ENCODE measurements at regions not wholly inside any gene's neighbourhood (a gene's known extent, or its start where the extent isn't known, plus 50 kb on each side); places are given as distances from the start of the nearest gene placed in this dataset.

- TF ChIP-seq, protein P1, sequence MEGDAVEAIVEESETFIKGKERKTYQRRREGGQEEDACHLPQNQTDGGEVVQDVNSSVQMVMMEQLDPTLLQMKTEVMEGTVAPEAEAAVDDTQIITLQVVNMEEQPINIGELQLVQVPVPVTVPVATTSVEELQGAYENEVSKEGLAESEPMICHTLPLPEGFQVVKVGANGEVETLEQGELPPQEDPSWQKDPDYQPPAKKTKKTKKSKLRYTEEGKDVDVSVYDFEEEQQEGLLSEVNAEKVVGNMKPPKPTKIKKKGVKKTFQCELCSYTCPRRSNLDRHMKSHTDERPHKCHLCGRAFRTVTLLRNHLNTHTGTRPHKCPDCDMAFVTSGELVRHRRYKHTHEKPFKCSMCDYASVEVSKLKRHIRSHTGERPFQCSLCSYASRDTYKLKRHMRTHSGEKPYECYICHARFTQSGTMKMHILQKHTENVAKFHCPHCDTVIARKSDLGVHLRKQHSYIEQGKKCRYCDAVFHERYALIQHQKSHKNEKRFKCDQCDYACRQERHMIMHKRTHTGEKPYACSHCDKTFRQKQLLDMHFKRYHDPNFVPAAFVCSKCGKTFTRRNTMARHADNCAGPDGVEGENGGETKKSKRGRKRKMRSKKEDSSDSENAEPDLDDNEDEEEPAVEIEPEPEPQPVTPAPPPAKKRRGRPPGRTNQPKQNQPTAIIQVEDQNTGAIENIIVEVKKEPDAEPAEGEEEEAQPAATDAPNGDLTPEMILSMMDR (IDR thresholded peaks at IDR 0.05; ENCODE audit: insufficient read depth, low read depth, low read length) = no peak
- no peak for DNase-seq (ENCODE audit: low read depth)
- Histone ChIP-seq H3K27me3 (ENCODE audit: control insufficient read depth, insufficient read depth, low read length) (peaks cover 4% of the 10 kb centered on the region), H3K4me3 (ENCODE audit: low read depth, low read length) (no peak overlapping the region), H3K36me3 (ENCODE audit: control insufficient read depth, insufficient read depth, low read length) (no peaks in the 10 kb centered on the region)
- CTCF ChIA-PET = interaction anchor here (1.0 kb wide), 1 partner anchor 12 kb away, joined by 3 read pairs; no protein-coding TSS in a partner anchor
- POLR2A ChIA-PET = no interaction called here
These were observed 118.3 kb upstream of the CD82 start for GRCh38 chr11:44446996-44447771.

DNA sequence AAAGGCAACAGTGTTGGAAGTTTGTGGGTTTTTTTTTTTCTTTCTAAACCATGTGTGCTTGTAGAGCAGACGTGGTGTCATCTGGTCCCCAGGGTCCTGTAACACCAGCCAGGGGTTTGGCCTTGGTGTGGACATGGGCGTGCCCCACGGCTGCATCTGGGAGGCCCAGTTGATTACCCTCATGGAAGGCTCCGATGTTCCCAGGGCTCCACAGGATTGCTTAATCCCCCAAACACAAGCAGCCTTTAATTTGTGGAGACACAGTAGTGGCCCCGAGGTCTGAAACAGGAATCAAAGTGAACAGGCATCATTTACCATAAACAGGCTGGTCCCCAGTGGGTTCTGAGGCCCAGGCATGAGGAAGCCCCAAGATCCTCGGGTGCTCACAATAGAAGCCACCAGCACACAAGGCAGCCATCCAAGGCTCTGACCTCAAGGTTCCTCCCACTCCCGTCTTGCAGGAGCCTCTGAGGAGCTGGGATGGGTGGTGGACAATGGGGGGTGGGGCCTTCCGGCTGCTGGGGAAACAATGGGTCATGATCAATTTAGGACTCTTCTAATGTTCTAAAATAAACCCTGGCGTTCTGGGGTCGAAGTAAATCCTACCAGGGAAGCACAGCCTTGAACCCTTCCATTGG, 115.0 kb upstream of the CD82 start:
- TF ChIP-seq, protein P1 (IDR thresholded peaks at IDR 0.05; ENCODE audit: insufficient read depth, low read depth, low read length) = no peak
- Histone ChIP-seq H3K27me3 (ENCODE audit: control insufficient read depth, insufficient read depth, low read length) (peaks cover 4% of the 10 kb centered on the region), H3K4me3 (ENCODE audit: low read depth, low read length) (no peak overlapping the region), H3K36me3 (ENCODE audit: control insufficient read depth, insufficient read depth, low read length) (no peaks in the 10 kb centered on the region)
- CTCF ChIA-PET = no interaction called here
- POLR2A ChIA-PET = interaction anchor here (0.5 kb wide), 1 partner anchor 473 kb away, joined by 4 read pairs; no protein-coding TSS in a partner anchor
- no peak for DNase-seq (ENCODE audit: low read depth)

GRCh38 chr11:44451706-44452105, 113.8 kb upstream of the CD82 start:
- DNase-seq (ENCODE audit: low read depth) = no peak
- TF ChIP-seq, protein P1 (IDR thresholded peaks at IDR 0.05; ENCODE audit: insufficient read depth, low read depth, low read length) = no peak
- Histone ChIP-seq H3K4me3 (ENCODE audit: low read depth, low read length) (no peak overlapping the region), H3K36me3 (ENCODE audit: control insufficient read depth, insufficient read depth, low read length) (no peaks in the 10 kb centered on the region), H3K27me3 (ENCODE audit: control insufficient read depth, insufficient read depth, low read length) (peaks cover 3% of the 10 kb centered on the region)
- CTCF ChIA-PET = no interaction called here
- POLR2A ChIA-PET = no interaction called here

- H3K27me3 ChIP-seq (ENCODE audit: control insufficient read depth, insufficient read depth, low read length) = peaks cover 4% of the 10 kb centered on the region
- TF ChIP-seq, protein P1 (IDR thresholded peaks at IDR 0.05; ENCODE audit: insufficient read depth, low read depth, low read length) = no peak
- ChIA-PET POLR2A (no interaction called here), CTCF (no interaction called here)
- no peak overlapping the region for H3K4me3 ChIP-seq (ENCODE audit: low read depth, low read length)
- DNase-seq (ENCODE audit: low read depth) = no peak
- no peaks in the 10 kb centered on the region for H3K36me3 ChIP-seq (ENCODE audit: control insufficient read depth, insufficient read depth, low read length)
These were observed 112.5 kb upstream of the CD82 start for GRCh38 chr11:44452827-44453572.

- TF ChIP-seq, protein P1 (IDR thresholded peaks at IDR 0.05; ENCODE audit: insufficient read depth, low read depth, low read length) = no peak
- peaks cover 4% of the 10 kb centered on the region for H3K27me3 ChIP-seq (ENCODE audit: control insufficient read depth, insufficient read depth, low read length)
- CTCF ChIA-PET = no interaction called here
- POLR2A ChIA-PET = no interaction called here
- no peak for DNase-seq (ENCODE audit: low read depth)
- H3K36me3 ChIP-seq (ENCODE audit: control insufficient read depth, insufficient read depth, low read length) = no peaks in the 10 kb centered on the region
- no peak overlapping the region for H3K4me3 ChIP-seq (ENCODE audit: low read depth, low read length)
These were observed 111.6 kb upstream of the CD82 start for GRCh38 chr11:44453871-44454270.
